Inflammatory macrophage treated with lipopolysaccharide for 1 hour (primary cell): ENCODE measurements at regions not wholly inside any gene's neighbourhood (a gene's known extent, or its start where the extent isn't known, plus 50 kb on each side); places are given as distances from the start of the nearest gene placed in this dataset.
"Not testable (repeated sequence)": the region's sequence is repeated elsewhere in the genome, so short reads cannot be mapped to it uniquely, and the experiment has no call there.

Source experiments
- DNase-seq, 2 donors: peaks; one replicate each; pipeline ENCODE4 v3.0.0-alpha.2; 2020 to 2022

GRCh38 chrX:55142206-55142918 lies 53.5 kb downstream of the PAGE2 start:
- no peak for DNase-seq

GRCh38 chrX:55142919-55143310 lies 54.1 kb downstream of the PAGE2 start:
- DNase-seq: no peak

- no peak for DNase-seq
Measured at GRCh38 chrX:55143621-55144020, 54.8 kb downstream of the PAGE2 start.

GRCh38 chrX:55144697-55145096 lies 55.9 kb downstream of the PAGE2 start:
- no peak for DNase-seq

- DNase-seq: no peak
Measured at GRCh38 chrX:55149242-55149641, 60.4 kb downstream of the PAGE2 start.

- DNase-seq: no peak
Measured at GRCh38 chrX:55151199-55151598, 62.4 kb downstream of the PAGE2 start.

DNA sequence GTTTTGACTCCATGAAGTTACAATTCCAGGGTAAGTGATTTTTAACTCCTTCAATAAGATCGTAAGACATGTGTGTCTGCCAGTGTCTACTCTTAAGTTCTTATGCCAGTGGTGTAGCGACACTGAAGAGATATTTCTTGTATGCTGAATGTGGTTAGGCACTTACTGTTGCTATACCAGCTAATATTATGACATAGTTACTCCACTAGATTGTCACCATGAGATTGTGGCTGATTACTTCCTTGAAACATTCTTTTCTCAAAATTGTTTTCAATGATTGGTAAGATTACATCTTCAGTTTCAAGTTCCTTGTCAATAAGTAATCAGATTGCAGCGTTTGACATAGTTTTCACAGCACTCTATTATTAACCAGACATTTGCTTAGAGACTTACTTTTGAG lies 60.6 kb upstream of the PAGE5 start:
- no peak for DNase-seq

- DNase-seq: peak; percentile 75 to 80
Measured at GRCh38 chrX:55160685-55161552, 59.2 kb upstream of the PAGE5 start.

DNA sequence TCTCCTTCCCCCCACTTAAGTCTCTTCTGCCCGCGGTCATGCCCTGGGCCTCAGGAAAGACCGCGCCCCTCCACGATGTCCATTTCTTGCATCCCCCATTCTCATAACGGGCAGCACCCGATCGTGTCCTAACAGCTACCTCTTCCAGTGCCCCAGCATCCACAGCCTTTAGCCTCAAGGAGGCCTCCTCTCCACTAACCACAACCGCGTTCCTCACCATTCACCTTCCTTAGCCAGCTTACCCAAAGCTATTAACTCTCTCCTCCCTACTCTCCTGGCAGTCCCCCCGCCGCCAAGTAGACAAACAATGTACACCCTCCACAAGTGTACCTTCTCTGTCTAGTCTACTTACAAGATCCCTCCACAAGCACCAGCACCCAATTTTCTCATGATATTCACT lies 58.6 kb upstream of the PAGE5 start:
- DNase-seq: no peak

- no peak for DNase-seq
Measured at GRCh38 chrX:55163171-55163570, 57.0 kb upstream of the PAGE5 start.

DNA sequence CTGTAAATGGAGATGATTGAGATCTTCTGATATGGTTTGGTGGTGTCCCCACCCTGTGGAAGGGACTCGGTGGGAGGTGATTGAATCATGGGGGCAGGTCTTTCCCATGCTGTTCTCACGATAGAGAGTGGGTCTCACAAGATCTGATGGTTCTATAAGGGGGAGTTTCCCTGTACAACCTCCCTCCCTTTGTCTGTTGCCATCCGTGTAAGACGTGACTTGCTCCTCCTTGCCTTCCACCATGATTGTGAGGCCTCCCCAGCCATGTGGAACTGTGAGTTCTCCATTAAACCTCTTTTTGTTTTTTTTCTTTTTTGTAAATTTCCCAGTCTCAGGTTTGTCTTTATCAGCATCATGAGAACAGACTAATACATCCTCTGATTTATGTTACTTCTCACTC lies 55.1 kb upstream of the PAGE5 start:
- not testable (repeated sequence) for DNase-seq

- no peak for DNase-seq
Measured at GRCh38 chrX:55167124-55167803, 52.9 kb upstream of the PAGE5 start.

GRCh38 chrX:55167901-55168300 lies 52.2 kb upstream of the PAGE5 start:
- DNase-seq: no peak

GRCh38 chrX:55169782-55170181 lies 50.4 kb upstream of the PAGE5 start:
- no peak for DNase-seq
